ENCODE measurements at regions not wholly inside any gene's neighbourhood (a gene's known extent, or its start where the extent isn't known, plus 50 kb on each side); places are given as distances from the start of the nearest gene placed in this dataset.

GRCh38 chr4:59983852-59984251 lies 1216.3 kb upstream of the ADGRL3 start:
- no peak for TF ChIP-seq CTCF (conservative IDR thresholded peaks at IDR 0.05; ENCODE audit: low read depth, low read length)
- TF ChIP-seq EZH2 (IDR thresholded peaks at IDR 0.05; ENCODE audit: borderline replicate concordance, low read depth, low read length, poor library complexity, severe bottlenecking): no peak
